B cell (primary cell): ENCODE measurements at regions not wholly inside any gene's neighbourhood (a gene's known extent, or its start where the extent isn't known, plus 50 kb on each side); places are given as distances from the start of the nearest gene placed in this dataset.

ENCODE experiments used
- ATAC-seq: fragments of 200-7000 bp; cut with Tn5 transposase; one replicate; pipeline ENCODE4 v1.10.0; 2021; ENCODE audit warnings: low read depth, mild to moderate bottlenecking, moderate number of reproducible peaks, moderate library complexity
- CTCF ChIA-PET: fragments of 350-600 bp; sonication (Branson Sonifier 250); formaldehyde crosslinking; loops from one replicate; lab custom pipeline; 2021; ENCODE audit warnings: antibody characterized with exemption, inconsistent platforms; lab: Charles Lee
- POLR2A ChIA-PET: fragments of 350-600 bp; sonication (Branson Sonifier 250); formaldehyde crosslinking; loops from one replicate; lab custom pipeline; 2021; ENCODE audit warnings: antibody characterized with exemption; lab: Charles Lee
- DNase-seq: peaks from one replicate; pipeline ENCODE4 v3.0.0; 2013
- H2AFZ ChIP-seq: 2 replicates; pipeline ENCODE4 v1.6.1; 2012; ENCODE audit warnings: mild to moderate bottlenecking, low read depth, low read length; ENCODE audit not compliant: insufficient read depth, poor library complexity, severe bottlenecking
- H3K27ac ChIP-seq, 2 donors: 1 replicate in 1 of 2; 2 replicates in 1 of 2; pipeline ENCODE4 v1.5.1; 2012 to 2013; ENCODE audit warnings: low read length in 2 of 2, mild to moderate bottlenecking in 2 of 2, moderate library complexity in 1 of 2
- H3K27me3 ChIP-seq, 4 experiments: fragments of 200-600 bp in 1 of 4; sonication (generic) in 1 of 4; replicated peaks in 1 of 4; 1 replicate in 2 of 4; 2 replicates in 2 of 4; pipeline versions ENCODE4 v1.6.1 to v1.7.0; 2013 to 2016; ENCODE audit warnings: low read length in 3 of 4, mild to moderate bottlenecking in 2 of 4, mixed read lengths in 1 of 4, moderate library complexity in 1 of 4; ENCODE audit not compliant: insufficient read depth in 4 of 4, control insufficient read depth in 3 of 4; ENCODE audit errors: control extremely low read depth in 1 of 4
- H3K36me3 ChIP-seq, 2 experiments: replicated peaks in 1 of 2; 1 replicate in 1 of 2; 2 replicates in 1 of 2; pipeline versions ENCODE4 v1.6.1 to v1.7.1; 2013; ENCODE audit warnings: low read length in 1 of 2; ENCODE audit not compliant: insufficient read depth in 2 of 2, control insufficient read depth in 1 of 2; ENCODE audit errors: control extremely low read depth in 1 of 2, extremely low read depth in 1 of 2
- H3K4me1 ChIP-seq, 2 donors: fragments of 200-600 bp in 1 of 2; sonication (generic) in 1 of 2; 1 replicate in 1 of 2; 2 replicates in 1 of 2; pipeline versions ENCODE4 v1.5.1 to v1.6.1; 2013 to 2017; ENCODE audit warnings: low read length in 2 of 2; ENCODE audit not compliant: control insufficient read depth in 2 of 2, insufficient read depth in 2 of 2
- H3K4me2 ChIP-seq: replicated peaks from 2 replicates; pipeline ENCODE3; 2012; ENCODE audit warnings: mild to moderate bottlenecking, low read depth, low read length; ENCODE audit not compliant: poor library complexity, severe bottlenecking
- H3K4me3 ChIP-seq, 5 experiments: fragments of 200-600 bp in 1 of 5; sonication (generic) in 1 of 5; 1 replicate in 3 of 5; 2 replicates in 2 of 5; pipeline versions ENCODE4 v1.5.1 to v1.7.0; 2011 to 2016; ENCODE audit warnings: low read length in 4 of 5, mild to moderate bottlenecking in 4 of 5, low read depth in 2 of 5, control low read depth in 1 of 5, moderate library complexity in 1 of 5; ENCODE audit not compliant: insufficient read depth in 1 of 5; ENCODE audit errors: control extremely low read depth in 1 of 5, extremely low read depth in 1 of 5
- H3K79me2 ChIP-seq: fragments of 200-600 bp; sonication (generic); one replicate; pipeline ENCODE4 v1.6.0; 2016; ENCODE audit warnings: low read length; ENCODE audit not compliant: control insufficient read depth, insufficient read depth
- H3K9ac ChIP-seq: fragments of 200-600 bp; sonication (generic); 2 replicates; pipeline ENCODE4 v1.6.1; 2017; ENCODE audit warnings: mild to moderate bottlenecking, low read length, moderate library complexity
- H3K9me3 ChIP-seq, 3 donors: one replicate each; pipeline versions ENCODE4 v1.6.1 to v1.7.1; 2013; ENCODE audit warnings: low read length in 2 of 3; ENCODE audit not compliant: control insufficient read depth in 2 of 3, insufficient read depth in 1 of 3; ENCODE audit errors: control extremely low read depth in 1 of 3
- H4K20me1 ChIP-seq: 2 replicates; pipeline ENCODE4 v1.6.0; 2012; ENCODE audit warnings: mild to moderate bottlenecking, low read length; ENCODE audit not compliant: insufficient read depth, control insufficient read depth, poor library complexity, severe bottlenecking
- H3K27ac Mint-ChIP-seq: one replicate; pipeline ENCODE4 v1.8.0; 2021; ENCODE audit warnings: mixed read lengths
- H3K27me3 Mint-ChIP-seq: one replicate; pipeline ENCODE4 v1.8.0; 2021; ENCODE audit warnings: mixed read lengths
- H3K4me1 Mint-ChIP-seq: one replicate; pipeline ENCODE4 v1.8.0; 2021; ENCODE audit warnings: mixed read lengths
- H3K4me3 Mint-ChIP-seq: one replicate; pipeline ENCODE4 v1.8.0; 2021; ENCODE audit warnings: mixed read lengths
- H3K9me3 Mint-ChIP-seq: one replicate; pipeline ENCODE4 v1.8.0; 2022; ENCODE audit warnings: mixed read lengths; ENCODE audit not compliant: insufficient read depth
- EZH2 ChIP-seq: IDR thresholded peaks from 2 replicates; pipeline ENCODE4 v1.6.1; 2012; ENCODE audit warnings: borderline replicate concordance, low read depth, mild to moderate bottlenecking, moderate library complexity, low read length; ENCODE audit not compliant: insufficient read depth, poor library complexity, severe bottlenecking
- WGBS: methylation state at CpG from one replicate; pipeline ENCODE4 v1.1.5; 2013; ENCODE audit warnings: missing lambda C conversion rate; ENCODE audit not compliant: insufficient coverage; 5-methylcytosine and 5-hydroxymethylcytosine counted together
- intact Hi-C: fragments of 100-400 bp; cut with micrococcal nuclease; formaldehyde crosslinking; loops from one replicate; pipeline ENCODE4 v1.10.0; 2022
- TF ChIP-seq, protein P1 (sequence below): fragments of 200-600 bp; IDR thresholded peaks from one replicate; pipeline ENCODE4 v1.8.0; 2022; ENCODE audit warnings: antibody characterized with exemption, mild to moderate bottlenecking

GRCh38 chr1:192080684-192081083 lies 77.6 kb upstream of the RGS18 start:
- CTCF ChIA-PET, result no interaction called here
- H3K36me3 ChIP-seq, result no peaks in the 10 kb centered on the region
- DNase-seq, result no peak

GRCh38 chr1:192081359-192081758 lies 76.9 kb upstream of the RGS18 start:
- intact Hi-C loops, result no loop called here
- H3K36me3 ChIP-seq, result no peaks in the 10 kb centered on the region
- no peaks in the 10 kb centered on the region for H3K27me3 ChIP-seq
- no peak overlapping the region for H3K27ac Mint-ChIP-seq
- no peak overlapping the region for H3K9ac ChIP-seq
- H3K9me3 Mint-ChIP-seq, result no peaks in the 10 kb centered on the region
- H3K27ac ChIP-seq, result no peak overlapping the region
- H3K4me1 ChIP-seq, result no peaks in the 10 kb centered on the region
- H3K4me3 Mint-ChIP-seq, result no peak overlapping the region
- ChIA-PET POLR2A (no interaction called here), CTCF (no interaction called here)
- H3K79me2 ChIP-seq, result no peaks in the 10 kb centered on the region
- ATAC-seq (no peak), DNase-seq (no peak)
- H3K4me3 ChIP-seq, result no peak overlapping the region
- H3K4me2 ChIP-seq, result no peak overlapping the region
- H3K4me1 Mint-ChIP-seq, result no peaks in the 10 kb centered on the region
- no peaks in the 10 kb centered on the region for H4K20me1 ChIP-seq
- no peak overlapping the region for H2AFZ ChIP-seq
- no peak for TF ChIP-seq EZH2
- TF ChIP-seq, protein P1, sequence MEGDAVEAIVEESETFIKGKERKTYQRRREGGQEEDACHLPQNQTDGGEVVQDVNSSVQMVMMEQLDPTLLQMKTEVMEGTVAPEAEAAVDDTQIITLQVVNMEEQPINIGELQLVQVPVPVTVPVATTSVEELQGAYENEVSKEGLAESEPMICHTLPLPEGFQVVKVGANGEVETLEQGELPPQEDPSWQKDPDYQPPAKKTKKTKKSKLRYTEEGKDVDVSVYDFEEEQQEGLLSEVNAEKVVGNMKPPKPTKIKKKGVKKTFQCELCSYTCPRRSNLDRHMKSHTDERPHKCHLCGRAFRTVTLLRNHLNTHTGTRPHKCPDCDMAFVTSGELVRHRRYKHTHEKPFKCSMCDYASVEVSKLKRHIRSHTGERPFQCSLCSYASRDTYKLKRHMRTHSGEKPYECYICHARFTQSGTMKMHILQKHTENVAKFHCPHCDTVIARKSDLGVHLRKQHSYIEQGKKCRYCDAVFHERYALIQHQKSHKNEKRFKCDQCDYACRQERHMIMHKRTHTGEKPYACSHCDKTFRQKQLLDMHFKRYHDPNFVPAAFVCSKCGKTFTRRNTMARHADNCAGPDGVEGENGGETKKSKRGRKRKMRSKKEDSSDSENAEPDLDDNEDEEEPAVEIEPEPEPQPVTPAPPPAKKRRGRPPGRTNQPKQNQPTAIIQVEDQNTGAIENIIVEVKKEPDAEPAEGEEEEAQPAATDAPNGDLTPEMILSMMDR, result no peak
- no peaks in the 10 kb centered on the region for H3K9me3 ChIP-seq
- no peaks in the 10 kb centered on the region for H3K27me3 Mint-ChIP-seq

More at GRCh38 chr1:192080684-192081083, 77.6 kb upstream of the RGS18 start:
- TF ChIP-seq, protein P1, result no peak
- TF ChIP-seq EZH2, result no peak
- H3K79me2 ChIP-seq, result no peaks in the 10 kb centered on the region
- no peaks in the 10 kb centered on the region for H3K4me1 ChIP-seq
- H3K4me3 ChIP-seq, result no peak overlapping the region
- no peak for ATAC-seq
- H3K4me1 Mint-ChIP-seq, result no peaks in the 10 kb centered on the region
- H3K4me3 Mint-ChIP-seq, result no peak overlapping the region
- H4K20me1 ChIP-seq, result no peaks in the 10 kb centered on the region
- no peak overlapping the region for H3K4me2 ChIP-seq
- H3K27ac ChIP-seq, result no peak overlapping the region
- no peaks in the 10 kb centered on the region for H3K9me3 ChIP-seq
- POLR2A ChIA-PET, result no interaction called here
- no peak overlapping the region for H3K9ac ChIP-seq
- WGBS, result 80% methylated on average over 1 of the region's 2 CpGs
- intact Hi-C loops, result no loop called here
- H2AFZ ChIP-seq, result no peak overlapping the region
- H3K27me3 ChIP-seq, result no peaks in the 10 kb centered on the region
- H3K27ac Mint-ChIP-seq, result no peak overlapping the region
- H3K27me3 Mint-ChIP-seq, result no peaks in the 10 kb centered on the region
- H3K9me3 Mint-ChIP-seq, result no peaks in the 10 kb centered on the region
